SK-N-SH (cell line): ENCODE measurements at regions not wholly inside any gene's neighbourhood (a gene's known extent, or its start where the extent isn't known, plus 50 kb on each side); places are given as distances from the start of the nearest gene placed in this dataset.
"Not testable (repeated sequence)": the region's sequence is repeated elsewhere in the genome, so short reads cannot be mapped to it uniquely, and the experiment has no call there.

Source experiments
- EZH2phosphoT487 ChIP-seq: fragments of 200-600 bp; sonication (generic); IDR thresholded peaks from 2 replicates; pipeline ENCODE4 v1.6.1; 2017; ENCODE audit warnings: low read depth, mixed run types, mild to moderate bottlenecking, antibody characterized with exemption, moderate library complexity, borderline replicate concordance
- FOXM1 ChIP-seq: IDR thresholded peaks from 2 replicates; pipeline ENCODE4 v1.4.0; 2012; ENCODE audit warnings: low read depth, mild to moderate bottlenecking
- JUND ChIP-seq: IDR thresholded peaks from 2 replicates; pipeline ENCODE4 v1.4.0; 2012
- MEF2A ChIP-seq: IDR thresholded peaks from 2 replicates; pipeline ENCODE4 v1.4.0; 2012; ENCODE audit warnings: low read depth, borderline replicate concordance
- MXI1 ChIP-seq: IDR thresholded peaks from 2 replicates; pipeline ENCODE4 v1.6.1; 2012; ENCODE audit warnings: mild to moderate bottlenecking, low read depth, low read length, improper control_type of control experiment
- NRF1 ChIP-seq: IDR thresholded peaks from 2 replicates; pipeline ENCODE4 v1.6.1; 2012; ENCODE audit warnings: low read depth, mild to moderate bottlenecking, low read length
- POLR2AphosphoS5 ChIP-seq: IDR thresholded peaks from 2 replicates; pipeline ENCODE4 v1.6.1; 2012; ENCODE audit warnings: low read depth, low read length
- TF ChIP-seq, protein P1 (sequence below): fragments of 200-600 bp; sonication (generic); IDR thresholded peaks from 2 replicates; pipeline ENCODE4 v1.6.1; 2017; ENCODE audit warnings: antibody characterized with exemption, mild to moderate bottlenecking, moderate library complexity
- TF ChIP-seq, protein P2 (sequence below): fragments of 150-350 bp; IDR thresholded peaks from 2 replicates; pipeline ENCODE4 v1.6.1; 2017; ENCODE audit warnings: antibody characterized with exemption, low read length, low read depth, borderline replicate concordance
- TF ChIP-seq, protein P3 (sequence below): IDR thresholded peaks from 2 replicates; pipeline ENCODE4 v1.4.0; 2012; ENCODE audit warnings: low read depth, borderline replicate concordance
- TF ChIP-seq, protein P4 (sequence below): IDR thresholded peaks from 2 replicates; pipeline ENCODE4; 2012
- TF ChIP-seq, protein P5 (sequence below): fragments of 150-350 bp; IDR thresholded peaks from 2 replicates; pipeline ENCODE4 v1.6.1; 2016; ENCODE audit warnings: mild to moderate bottlenecking, low read depth, low read length
- TF ChIP-seq, protein P6 (sequence below): IDR thresholded peaks from 2 replicates; pipeline ENCODE4 v1.6.1; 2012; ENCODE audit warnings: mild to moderate bottlenecking, low read depth, low read length, moderate library complexity

DNA sequence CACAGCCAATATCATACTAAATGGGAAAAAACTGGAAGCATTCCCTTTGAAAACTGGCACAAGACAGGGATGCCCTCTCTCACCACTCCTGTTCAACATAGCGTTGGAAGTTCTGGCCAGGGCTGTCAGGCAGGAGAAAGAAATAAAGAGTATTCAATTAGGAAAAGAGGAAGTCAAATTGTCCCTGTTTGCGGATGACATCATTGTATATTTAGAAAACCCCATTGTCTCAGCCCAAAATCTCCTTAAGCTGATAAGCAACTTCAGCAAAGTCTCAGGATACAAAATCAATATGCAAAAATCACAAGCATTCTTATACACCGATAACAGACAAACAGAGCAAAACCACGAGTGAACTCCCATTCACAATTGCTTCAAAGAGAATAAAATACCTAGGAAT lies 283.4 kb downstream of the TSN start:
- TF ChIP-seq EZH2phosphoT487, MXI1, POLR2AphosphoS5, FOXM1, MEF2A, JUND, NRF1: not testable (repeated sequence)
- TF ChIP-seq, protein P1, sequence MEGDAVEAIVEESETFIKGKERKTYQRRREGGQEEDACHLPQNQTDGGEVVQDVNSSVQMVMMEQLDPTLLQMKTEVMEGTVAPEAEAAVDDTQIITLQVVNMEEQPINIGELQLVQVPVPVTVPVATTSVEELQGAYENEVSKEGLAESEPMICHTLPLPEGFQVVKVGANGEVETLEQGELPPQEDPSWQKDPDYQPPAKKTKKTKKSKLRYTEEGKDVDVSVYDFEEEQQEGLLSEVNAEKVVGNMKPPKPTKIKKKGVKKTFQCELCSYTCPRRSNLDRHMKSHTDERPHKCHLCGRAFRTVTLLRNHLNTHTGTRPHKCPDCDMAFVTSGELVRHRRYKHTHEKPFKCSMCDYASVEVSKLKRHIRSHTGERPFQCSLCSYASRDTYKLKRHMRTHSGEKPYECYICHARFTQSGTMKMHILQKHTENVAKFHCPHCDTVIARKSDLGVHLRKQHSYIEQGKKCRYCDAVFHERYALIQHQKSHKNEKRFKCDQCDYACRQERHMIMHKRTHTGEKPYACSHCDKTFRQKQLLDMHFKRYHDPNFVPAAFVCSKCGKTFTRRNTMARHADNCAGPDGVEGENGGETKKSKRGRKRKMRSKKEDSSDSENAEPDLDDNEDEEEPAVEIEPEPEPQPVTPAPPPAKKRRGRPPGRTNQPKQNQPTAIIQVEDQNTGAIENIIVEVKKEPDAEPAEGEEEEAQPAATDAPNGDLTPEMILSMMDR, result not testable (repeated sequence)
- TF ChIP-seq, protein P2, sequence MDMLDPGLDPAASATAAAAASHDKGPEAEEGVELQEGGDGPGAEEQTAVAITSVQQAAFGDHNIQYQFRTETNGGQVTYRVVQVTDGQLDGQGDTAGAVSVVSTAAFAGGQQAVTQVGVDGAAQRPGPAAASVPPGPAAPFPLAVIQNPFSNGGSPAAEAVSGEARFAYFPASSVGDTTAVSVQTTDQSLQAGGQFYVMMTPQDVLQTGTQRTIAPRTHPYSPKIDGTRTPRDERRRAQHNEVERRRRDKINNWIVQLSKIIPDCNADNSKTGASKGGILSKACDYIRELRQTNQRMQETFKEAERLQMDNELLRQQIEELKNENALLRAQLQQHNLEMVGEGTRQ, result not testable (repeated sequence)
- TF ChIP-seq, protein P3, sequence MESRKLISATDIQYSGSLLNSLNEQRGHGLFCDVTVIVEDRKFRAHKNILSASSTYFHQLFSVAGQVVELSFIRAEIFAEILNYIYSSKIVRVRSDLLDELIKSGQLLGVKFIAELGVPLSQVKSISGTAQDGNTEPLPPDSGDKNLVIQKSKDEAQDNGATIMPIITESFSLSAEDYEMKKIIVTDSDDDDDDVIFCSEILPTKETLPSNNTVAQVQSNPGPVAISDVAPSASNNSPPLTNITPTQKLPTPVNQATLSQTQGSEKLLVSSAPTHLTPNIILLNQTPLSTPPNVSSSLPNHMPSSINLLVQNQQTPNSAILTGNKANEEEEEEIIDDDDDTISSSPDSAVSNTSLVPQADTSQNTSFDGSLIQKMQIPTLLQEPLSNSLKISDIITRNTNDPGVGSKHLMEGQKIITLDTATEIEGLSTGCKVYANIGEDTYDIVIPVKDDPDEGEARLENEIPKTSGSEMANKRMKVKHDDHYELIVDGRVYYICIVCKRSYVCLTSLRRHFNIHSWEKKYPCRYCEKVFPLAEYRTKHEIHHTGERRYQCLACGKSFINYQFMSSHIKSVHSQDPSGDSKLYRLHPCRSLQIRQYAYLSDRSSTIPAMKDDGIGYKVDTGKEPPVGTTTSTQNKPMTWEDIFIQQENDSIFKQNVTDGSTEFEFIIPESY, result not testable (repeated sequence)
- TF ChIP-seq, protein P4, sequence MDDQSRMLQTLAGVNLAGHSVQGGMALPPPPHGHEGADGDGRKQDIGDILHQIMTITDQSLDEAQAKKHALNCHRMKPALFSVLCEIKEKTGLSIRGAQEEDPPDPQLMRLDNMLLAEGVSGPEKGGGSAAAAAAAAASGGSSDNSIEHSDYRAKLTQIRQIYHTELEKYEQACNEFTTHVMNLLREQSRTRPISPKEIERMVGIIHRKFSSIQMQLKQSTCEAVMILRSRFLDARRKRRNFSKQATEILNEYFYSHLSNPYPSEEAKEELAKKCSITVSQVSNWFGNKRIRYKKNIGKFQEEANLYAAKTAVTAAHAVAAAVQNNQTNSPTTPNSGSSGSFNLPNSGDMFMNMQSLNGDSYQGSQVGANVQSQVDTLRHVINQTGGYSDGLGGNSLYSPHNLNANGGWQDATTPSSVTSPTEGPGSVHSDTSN, result not testable (repeated sequence)
- TF ChIP-seq, protein P5, sequence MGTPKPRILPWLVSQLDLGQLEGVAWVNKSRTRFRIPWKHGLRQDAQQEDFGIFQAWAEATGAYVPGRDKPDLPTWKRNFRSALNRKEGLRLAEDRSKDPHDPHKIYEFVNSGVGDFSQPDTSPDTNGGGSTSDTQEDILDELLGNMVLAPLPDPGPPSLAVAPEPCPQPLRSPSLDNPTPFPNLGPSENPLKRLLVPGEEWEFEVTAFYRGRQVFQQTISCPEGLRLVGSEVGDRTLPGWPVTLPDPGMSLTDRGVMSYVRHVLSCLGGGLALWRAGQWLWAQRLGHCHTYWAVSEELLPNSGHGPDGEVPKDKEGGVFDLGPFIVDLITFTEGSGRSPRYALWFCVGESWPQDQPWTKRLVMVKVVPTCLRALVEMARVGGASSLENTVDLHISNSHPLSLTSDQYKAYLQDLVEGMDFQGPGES, result not testable (repeated sequence)
- TF ChIP-seq, protein P6, sequence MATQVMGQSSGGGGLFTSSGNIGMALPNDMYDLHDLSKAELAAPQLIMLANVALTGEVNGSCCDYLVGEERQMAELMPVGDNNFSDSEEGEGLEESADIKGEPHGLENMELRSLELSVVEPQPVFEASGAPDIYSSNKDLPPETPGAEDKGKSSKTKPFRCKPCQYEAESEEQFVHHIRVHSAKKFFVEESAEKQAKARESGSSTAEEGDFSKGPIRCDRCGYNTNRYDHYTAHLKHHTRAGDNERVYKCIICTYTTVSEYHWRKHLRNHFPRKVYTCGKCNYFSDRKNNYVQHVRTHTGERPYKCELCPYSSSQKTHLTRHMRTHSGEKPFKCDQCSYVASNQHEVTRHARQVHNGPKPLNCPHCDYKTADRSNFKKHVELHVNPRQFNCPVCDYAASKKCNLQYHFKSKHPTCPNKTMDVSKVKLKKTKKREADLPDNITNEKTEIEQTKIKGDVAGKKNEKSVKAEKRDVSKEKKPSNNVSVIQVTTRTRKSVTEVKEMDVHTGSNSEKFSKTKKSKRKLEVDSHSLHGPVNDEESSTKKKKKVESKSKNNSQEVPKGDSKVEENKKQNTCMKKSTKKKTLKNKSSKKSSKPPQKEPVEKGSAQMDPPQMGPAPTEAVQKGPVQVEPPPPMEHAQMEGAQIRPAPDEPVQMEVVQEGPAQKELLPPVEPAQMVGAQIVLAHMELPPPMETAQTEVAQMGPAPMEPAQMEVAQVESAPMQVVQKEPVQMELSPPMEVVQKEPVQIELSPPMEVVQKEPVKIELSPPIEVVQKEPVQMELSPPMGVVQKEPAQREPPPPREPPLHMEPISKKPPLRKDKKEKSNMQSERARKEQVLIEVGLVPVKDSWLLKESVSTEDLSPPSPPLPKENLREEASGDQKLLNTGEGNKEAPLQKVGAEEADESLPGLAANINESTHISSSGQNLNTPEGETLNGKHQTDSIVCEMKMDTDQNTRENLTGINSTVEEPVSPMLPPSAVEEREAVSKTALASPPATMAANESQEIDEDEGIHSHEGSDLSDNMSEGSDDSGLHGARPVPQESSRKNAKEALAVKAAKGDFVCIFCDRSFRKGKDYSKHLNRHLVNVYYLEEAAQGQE, result not testable (repeated sequence)
